GM12892 (cell line): ENCODE measurements at regions not wholly inside any gene's neighbourhood (a gene's known extent, or its start where the extent isn't known, plus 50 kb on each side); places are given as distances from the start of the nearest gene placed in this dataset.

Experiments used
- DNase-seq: peaks from one replicate; pipeline ENCODE4 v3.0.0; 2011; ENCODE audit not compliant: insufficient read length
- FAIRE-seq: peaks from 2 replicates; lab custom pipeline; 2011; peaks lifted over from hg19 to GRCh38; lab: Jason Lieb, UNC
- POLR2A ChIP-seq: IDR thresholded peaks from 2 replicates; pipeline ENCODE4 v1.6.1; 2011; ENCODE audit warnings: low read depth, low read length, control low read depth
- POLR2AphosphoS5 ChIP-seq: IDR thresholded peaks from 2 replicates; pipeline ENCODE4 v1.6.1; 2011; ENCODE audit warnings: low read depth, low read length, control low read depth
- TAF1 ChIP-seq: IDR thresholded peaks from 2 replicates; pipeline ENCODE4 v1.6.1; 2011; ENCODE audit warnings: low read depth, mild to moderate bottlenecking, control low read depth, low read length, borderline replicate concordance

- DNase-seq, result no peak
- no peak for TF ChIP-seq POLR2AphosphoS5
- TF ChIP-seq TAF1, result no peak
- no peak for TF ChIP-seq POLR2A
- FAIRE-seq, result no peak
Measured at GRCh38 chr14:97458661-97459579, 661.7 kb downstream of the VRK1 start.

GRCh38 chr14:97462081-97462480 lies 664.9 kb downstream of the VRK1 start:
- TF ChIP-seq POLR2AphosphoS5, result no peak
- no peak for TF ChIP-seq TAF1
- TF ChIP-seq POLR2A, result no peak
- FAIRE-seq, result no peak
- no peak for DNase-seq

- FAIRE-seq (no peak), DNase-seq (no peak)
- TF ChIP-seq TAF1, result no peak
- TF ChIP-seq POLR2AphosphoS5, result no peak
- no peak for TF ChIP-seq POLR2A
Measured at GRCh38 chr14:97468220-97468619, 671.0 kb downstream of the VRK1 start.

GRCh38 chr14:97477353-97477752 lies 680.2 kb downstream of the VRK1 start:
- TF ChIP-seq POLR2A, result no peak
- DNase-seq (no peak), FAIRE-seq (no peak)

GRCh38 chr14:97485201-97485600 lies 688.0 kb downstream of the VRK1 start:
- no peak for TF ChIP-seq POLR2A
- TF ChIP-seq POLR2AphosphoS5, result no peak
- TF ChIP-seq TAF1, result no peak
- FAIRE-seq (no peak), DNase-seq (no peak)

- FAIRE-seq (no peak), DNase-seq (no peak)
- TF ChIP-seq POLR2A (no peak), TAF1 (no peak), POLR2AphosphoS5 (no peak)
Measured at GRCh38 chr14:97486601-97487120, 689.5 kb downstream of the VRK1 start.

- DNase-seq (no peak), FAIRE-seq (no peak)
- TF ChIP-seq POLR2A (no peak), TAF1 (no peak), POLR2AphosphoS5 (no peak)
Measured at GRCh38 chr14:97489750-97490149, 692.6 kb downstream of the VRK1 start.

- TF ChIP-seq POLR2A, result no peak
- TF ChIP-seq POLR2AphosphoS5, result no peak
- no peak for TF ChIP-seq TAF1
- DNase-seq, result no peak
- no peak for FAIRE-seq
Measured at GRCh38 chr14:97490521-97491070, 693.4 kb downstream of the VRK1 start.

GRCh38 chr14:97491697-97492096 lies 694.5 kb downstream of the VRK1 start:
- DNase-seq (no peak), FAIRE-seq (no peak)
- TF ChIP-seq POLR2A (no peak), POLR2AphosphoS5 (no peak), TAF1 (no peak)

GRCh38 chr14:97499790-97500481 lies 702.8 kb downstream of the VRK1 start:
- DNase-seq, result no peak
- TF ChIP-seq TAF1 (no peak), POLR2AphosphoS5 (no peak), POLR2A (no peak)
- no peak for FAIRE-seq

- FAIRE-seq, result no peak
- no peak for DNase-seq
- TF ChIP-seq TAF1 (no peak), POLR2A (no peak), POLR2AphosphoS5 (no peak)
Measured at GRCh38 chr14:97506626-97507025, 709.4 kb downstream of the VRK1 start.
